Thyroid gland (tissue), 4 donors: ENCODE measurements at regions not wholly inside any gene's neighbourhood (a gene's known extent, or its start where the extent isn't known, plus 50 kb on each side); places are given as distances from the start of the nearest gene placed in this dataset.

Source experiments
- POLR2A ChIP-seq, 2 donors: fragments of 450-650 bp; IDR thresholded peaks; one replicate each; pipeline ENCODE4 v1.6.1; 2017; ENCODE audit warnings: antibody characterized with exemption in 2 of 2, mild to moderate bottlenecking in 2 of 2, moderate library complexity in 1 of 2
- TF ChIP-seq, protein P1 (sequence below), 6 experiments: fragments of 200-600 bp in 3 of 6; fragments of 450-650 bp in 3 of 6; sonication (generic) in 3 of 6; IDR thresholded peaks; one replicate each; pipeline ENCODE4 v1.5.1; 2016 to 2019; ENCODE audit warnings: antibody characterized with exemption in 6 of 6, mild to moderate bottlenecking in 2 of 6, inconsistent platforms in 1 of 6, moderate library complexity in 1 of 6

DNA sequence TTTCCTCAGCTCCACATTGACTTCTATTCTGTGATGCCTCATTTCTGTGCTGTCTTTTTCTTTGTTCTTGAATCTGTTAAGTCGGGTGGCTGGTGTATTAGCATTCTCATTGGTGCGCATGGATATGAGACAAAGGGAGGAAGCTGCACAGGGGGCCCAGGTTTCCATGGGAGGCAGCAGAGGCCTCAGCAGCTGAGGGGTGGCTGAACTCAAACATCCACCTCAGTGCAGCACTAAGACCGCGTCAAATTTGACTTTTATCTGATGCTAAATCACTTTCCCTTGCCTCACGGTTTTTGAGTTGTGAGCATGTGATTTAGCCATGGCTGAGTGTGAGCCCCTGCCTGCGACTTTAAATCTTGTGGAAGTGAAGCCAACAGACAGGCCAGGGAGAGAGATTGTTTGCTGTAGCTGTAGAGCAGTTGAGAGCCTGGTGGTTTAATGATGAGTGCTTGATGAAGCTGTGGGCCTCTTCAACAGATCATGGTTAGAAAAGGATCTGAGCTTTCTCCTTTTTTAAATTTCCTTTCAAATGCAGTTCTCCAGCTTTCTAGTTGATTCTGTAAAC is 193.3 kb upstream of the ZNF804B start:
- TF ChIP-seq, protein P1, sequence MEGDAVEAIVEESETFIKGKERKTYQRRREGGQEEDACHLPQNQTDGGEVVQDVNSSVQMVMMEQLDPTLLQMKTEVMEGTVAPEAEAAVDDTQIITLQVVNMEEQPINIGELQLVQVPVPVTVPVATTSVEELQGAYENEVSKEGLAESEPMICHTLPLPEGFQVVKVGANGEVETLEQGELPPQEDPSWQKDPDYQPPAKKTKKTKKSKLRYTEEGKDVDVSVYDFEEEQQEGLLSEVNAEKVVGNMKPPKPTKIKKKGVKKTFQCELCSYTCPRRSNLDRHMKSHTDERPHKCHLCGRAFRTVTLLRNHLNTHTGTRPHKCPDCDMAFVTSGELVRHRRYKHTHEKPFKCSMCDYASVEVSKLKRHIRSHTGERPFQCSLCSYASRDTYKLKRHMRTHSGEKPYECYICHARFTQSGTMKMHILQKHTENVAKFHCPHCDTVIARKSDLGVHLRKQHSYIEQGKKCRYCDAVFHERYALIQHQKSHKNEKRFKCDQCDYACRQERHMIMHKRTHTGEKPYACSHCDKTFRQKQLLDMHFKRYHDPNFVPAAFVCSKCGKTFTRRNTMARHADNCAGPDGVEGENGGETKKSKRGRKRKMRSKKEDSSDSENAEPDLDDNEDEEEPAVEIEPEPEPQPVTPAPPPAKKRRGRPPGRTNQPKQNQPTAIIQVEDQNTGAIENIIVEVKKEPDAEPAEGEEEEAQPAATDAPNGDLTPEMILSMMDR (IDR thresholded peaks at IDR 0.05), result no peak
- no peak for TF ChIP-seq POLR2A (IDR thresholded peaks at IDR 0.05)
